SK-N-SH treated with all-trans-retinoic acid at 6 μM for 48 hours (cell line): ENCODE measurements at regions not wholly inside any gene's neighbourhood (a gene's known extent, or its start where the extent isn't known, plus 50 kb on each side); places are given as distances from the start of the nearest gene placed in this dataset.

Experiments used
- CREB5 ChIP-seq: fragments of 250-450 bp; sonication (Bioruptor Pico); IDR thresholded peaks from 2 replicates; pipeline ENCODE4 v1.5.1; 2020; ENCODE audit warnings: low read depth, mild to moderate bottlenecking, moderate library complexity
- PATZ1 ChIP-seq: fragments of 250-450 bp; sonication (Bioruptor Pico); IDR thresholded peaks from 2 replicates; pipeline ENCODE4 v1.8.0; 2020; ENCODE audit warnings: mild to moderate bottlenecking, moderate library complexity, borderline replicate concordance
- ZNF8 ChIP-seq: fragments of 450-650 bp; formaldehyde crosslinking; IDR thresholded peaks from 2 replicates; pipeline ENCODE4 v1.5.0; 2020; ENCODE audit warnings: mild to moderate bottlenecking, moderate library complexity

GRCh38 chr12:43214166-43214565 is 337.8 kb downstream of the ADAMTS20 start:
- TF ChIP-seq CREB5 (CRISPR knock-in tag) (no peak), PATZ1 (CRISPR knock-in tag) (no peak), ZNF8 (no peak)
